Right ventricle myocardium inferior (tissue), 1 donor: ENCODE measurements at regions not wholly inside any gene's neighbourhood (a gene's known extent, or its start where the extent isn't known, plus 50 kb on each side); places are given as distances from the start of the nearest gene placed in this dataset.

Experiments used
- ATAC-seq: fragments of 200-7000 bp; cut with Tn5 transposase; one replicate; pipeline ENCODE4 v1.9.1; 2020; ENCODE audit warnings: mild to moderate bottlenecking, moderate library complexity
- DNase-seq: peaks from one replicate; pipeline ENCODE4 v3.0.0; 2021; ENCODE audit errors: missing footprints
- intact Hi-C: fragments of 100-400 bp; cut with DNase I; formaldehyde crosslinking; loops from one replicate; pipeline ENCODE4 v1.11.0; 2022
- donor health status: DM: no; HTN: yes; CAD: no; lungs with severe emphysema.

GRCh38 chr20:59400708-59401107, 100.3 kb downstream of the EDN3 start:
- ATAC-seq (no peak), DNase-seq (no peak)
- intact Hi-C loops, result loop anchor here (10.0 kb wide), 1 partner anchor 316 kb away; no protein-coding TSS in a partner anchor

- DNase-seq (no peak), ATAC-seq (no peak)
- intact Hi-C loops, result loop anchor here (2.0 to 10.0 kb wide), 2 partner anchors 318 to 536 kb away; no protein-coding TSS in a partner anchor
Measured at GRCh38 chr20:59402681-59403080, 102.3 kb downstream of the EDN3 start.

DNA sequence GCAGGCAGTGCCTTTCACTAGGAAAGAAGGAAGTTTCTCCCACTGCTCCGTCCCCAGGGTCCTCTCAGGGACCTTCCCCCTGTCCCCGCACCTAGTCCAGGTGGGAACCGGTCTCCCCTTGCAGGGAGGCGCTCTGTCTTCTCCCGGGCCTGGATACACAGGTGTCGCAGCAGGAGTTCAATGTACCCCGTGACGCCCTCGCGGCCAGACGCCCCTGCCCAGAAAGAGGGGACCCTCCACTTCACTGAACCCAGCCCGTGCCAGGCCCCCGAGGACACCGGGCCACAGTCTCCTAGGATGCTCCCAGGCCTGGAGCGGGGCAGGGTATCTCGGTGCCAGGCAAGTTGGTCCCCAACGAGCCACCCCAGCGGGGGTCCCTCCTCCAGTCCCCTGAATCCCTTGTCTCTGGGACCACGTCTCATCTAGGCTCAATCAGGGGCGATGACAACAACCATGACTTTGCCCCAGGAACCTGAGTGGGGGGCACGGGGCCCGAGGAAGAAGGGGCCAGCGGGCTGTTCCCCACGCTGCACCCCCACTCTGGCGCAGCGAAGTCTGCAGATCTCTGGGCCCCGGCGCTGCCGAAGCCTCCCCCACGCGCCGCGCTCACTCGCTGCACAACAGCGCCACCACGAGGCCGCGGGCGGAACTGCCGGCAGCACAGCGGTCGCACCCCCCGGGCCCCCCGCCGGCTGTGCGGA, 103.0 kb downstream of the EDN3 start:
- ATAC-seq (no peak), DNase-seq (no peak)
- intact Hi-C loops, result loop anchor here (2.0 to 10.0 kb wide), 2 partner anchors 319 to 537 kb away; no protein-coding TSS in a partner anchor

GRCh38 chr20:59403962-59404314, 103.5 kb downstream of the EDN3 start:
- intact Hi-C loops, result loop anchor here (2.0 to 10.0 kb wide), 2 partner anchors 319 to 537 kb away; no protein-coding TSS in a partner anchor
- ATAC-seq, result no peak

GRCh38 chr20:59404749-59405148, 104.3 kb downstream of the EDN3 start:
- DNase-seq (no peak), ATAC-seq (no peak)
- intact Hi-C loops, result loop anchor here (10.0 kb wide), 1 partner anchor 320 kb away; no protein-coding TSS in a partner anchor

More at GRCh38 chr20:59403962-59404314, 103.5 kb downstream of the EDN3 start:
- DNase-seq, result no peak

DNA sequence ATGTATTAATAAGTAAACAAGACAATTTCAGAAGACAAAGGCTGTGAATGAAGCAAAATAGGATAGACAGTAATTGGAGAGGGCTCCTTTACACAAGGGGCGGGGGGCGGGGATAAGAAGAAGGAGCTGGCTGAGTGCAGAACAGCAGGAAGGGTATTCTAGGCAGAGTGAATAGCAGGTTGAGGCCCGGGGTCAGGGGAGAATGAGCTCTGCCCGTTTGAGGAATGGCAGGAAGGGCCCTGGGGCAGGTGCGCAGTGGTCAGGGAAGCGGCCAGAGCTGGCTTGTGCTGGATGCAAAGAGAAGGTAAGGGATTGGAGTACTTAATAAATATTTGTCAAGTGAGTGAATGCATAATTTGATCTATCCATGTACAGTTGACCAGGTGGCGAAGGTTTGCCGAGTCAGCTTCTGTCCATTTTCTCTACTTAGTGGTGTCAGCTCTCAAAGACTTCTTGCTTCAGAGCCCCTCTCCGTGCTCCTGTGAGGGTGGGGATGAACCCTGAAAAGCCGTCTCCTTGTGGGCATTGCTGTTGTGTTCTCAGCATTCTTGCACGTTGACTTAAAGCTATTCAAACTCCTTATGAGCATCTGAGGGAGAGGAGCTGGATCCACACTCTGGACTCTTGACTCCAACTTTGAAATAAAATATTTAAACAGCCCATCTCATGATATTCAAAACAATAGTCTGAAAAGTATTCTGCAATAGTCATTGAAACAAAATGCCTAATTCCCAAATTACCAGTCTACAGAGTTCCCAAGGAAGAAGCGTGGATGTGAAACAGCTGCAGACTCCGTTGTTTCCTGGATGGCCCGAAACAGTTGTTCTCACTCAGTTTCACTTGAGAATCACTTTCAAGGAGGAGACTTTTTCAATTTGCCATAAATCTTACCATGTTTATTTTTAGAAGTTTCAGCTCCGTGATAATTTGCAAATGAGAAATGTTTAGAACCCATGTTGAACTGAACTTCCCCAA, 105.1 kb downstream of the EDN3 start:
- no peak for ATAC-seq

GRCh38 chr20:59406446-59406845, 106.0 kb downstream of the EDN3 start:
- intact Hi-C loops, result loop anchor here (10.0 kb wide), 1 partner anchor 322 kb away; no protein-coding TSS in a partner anchor

More for the DNA sequence above, 105.1 kb downstream of the EDN3 start:
- intact Hi-C loops, result loop anchor here (10.0 kb wide), 1 partner anchor 321 kb away; no protein-coding TSS in a partner anchor
- DNase-seq, result no peak

DNA sequence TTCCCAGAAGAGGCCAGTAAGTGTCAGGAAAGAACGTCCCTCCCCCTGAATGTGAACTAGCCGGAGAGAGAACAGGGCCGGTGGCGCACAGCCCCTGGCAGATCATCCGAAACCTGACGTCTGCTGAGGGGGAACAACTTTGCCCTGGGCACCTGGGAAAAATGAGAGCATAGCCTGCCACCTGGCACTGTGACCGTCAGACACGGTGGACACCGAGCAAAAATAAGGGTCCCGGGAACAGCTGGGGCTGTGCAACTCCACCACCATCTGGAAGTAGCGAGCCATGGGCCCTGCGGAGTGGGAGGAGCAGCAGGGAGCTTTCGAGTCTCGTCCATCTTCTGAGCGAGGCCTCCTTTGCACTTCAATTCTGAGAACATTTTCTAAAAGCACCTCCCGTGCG, 110.8 kb downstream of the EDN3 start:
- no peak for ATAC-seq
- DNase-seq, result no peak

More at GRCh38 chr20:59406446-59406845, 106.0 kb downstream of the EDN3 start:
- DNase-seq, result no peak
- ATAC-seq, result peak; percentile 86

DNA sequence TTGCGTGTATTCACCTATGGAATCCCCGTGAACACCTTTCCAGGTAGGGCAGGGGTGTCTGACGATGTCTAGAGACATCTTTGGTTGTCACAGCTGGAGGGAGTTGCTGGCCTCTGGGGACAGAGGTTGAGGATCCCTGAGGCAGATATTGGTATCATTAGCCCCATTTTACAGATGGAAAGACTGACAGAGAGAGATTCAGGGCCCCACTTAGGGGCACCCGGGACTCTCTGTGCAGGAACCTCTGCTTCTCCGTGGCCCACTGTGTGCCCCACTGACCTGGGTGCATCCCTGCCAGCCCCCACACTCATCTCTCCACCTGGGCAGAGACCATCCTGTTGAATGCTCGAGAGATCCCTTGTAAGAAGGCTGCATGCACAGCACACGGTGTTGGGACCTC, 111.2 kb downstream of the EDN3 start:
- ATAC-seq, result no peak
- DNase-seq, result no peak
- intact Hi-C loops, result no loop called here

More for the DNA sequence above, 110.8 kb downstream of the EDN3 start:
- intact Hi-C loops, result no loop called here

DNA sequence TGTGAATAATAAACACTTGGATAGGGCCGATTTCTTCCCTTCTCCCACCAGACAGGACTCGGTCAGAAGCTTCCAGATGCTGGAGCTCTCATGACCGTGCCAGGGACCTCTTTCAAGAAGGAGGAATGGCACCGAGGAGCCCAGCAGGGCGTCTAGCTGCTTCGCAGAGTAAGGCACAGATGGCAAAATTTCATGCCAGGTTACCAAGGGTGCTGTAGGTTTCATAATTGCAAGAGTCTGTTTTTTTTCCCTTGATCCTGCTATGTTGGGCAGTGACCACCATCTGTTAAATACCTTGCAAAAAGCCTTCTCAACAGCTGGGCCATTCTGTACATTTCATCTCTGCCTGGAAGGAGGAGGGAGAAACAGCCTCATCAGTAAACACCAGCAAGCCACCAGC, 111.8 kb downstream of the EDN3 start:
- DNase-seq (no peak), ATAC-seq (no peak)
- intact Hi-C loops, result no loop called here

DNA sequence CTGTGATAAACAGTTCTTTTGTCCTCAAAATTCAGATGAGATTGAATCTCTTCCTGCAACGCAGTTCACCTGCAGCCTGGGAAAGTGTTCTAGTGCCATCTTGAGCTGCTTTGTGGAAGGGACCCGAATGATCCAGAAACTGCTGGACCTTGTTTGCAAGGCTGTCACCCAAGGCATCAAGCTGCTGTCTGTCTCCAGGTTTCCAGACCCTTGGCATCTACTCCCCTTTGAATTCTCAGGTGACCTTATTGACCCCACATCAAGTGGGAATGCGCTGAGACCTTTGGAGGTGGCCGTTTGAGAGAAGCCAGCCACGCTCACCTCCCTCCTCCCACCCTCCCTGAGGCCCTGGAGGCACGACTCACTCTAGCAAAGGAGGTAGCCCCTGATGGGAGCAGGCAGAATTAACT, 112.5 kb downstream of the EDN3 start:
- intact Hi-C loops, result no loop called here
- DNase-seq (no peak), ATAC-seq (no peak)

GRCh38 chr20:59413326-59413865, 113.0 kb downstream of the EDN3 start:
- no peak for ATAC-seq
- no peak for DNase-seq
- intact Hi-C loops, result no loop called here

- no peak for DNase-seq
- intact Hi-C loops, result no loop called here
- no peak for ATAC-seq
Measured at GRCh38 chr20:59414936-59415623, 114.7 kb downstream of the EDN3 start.

DNA sequence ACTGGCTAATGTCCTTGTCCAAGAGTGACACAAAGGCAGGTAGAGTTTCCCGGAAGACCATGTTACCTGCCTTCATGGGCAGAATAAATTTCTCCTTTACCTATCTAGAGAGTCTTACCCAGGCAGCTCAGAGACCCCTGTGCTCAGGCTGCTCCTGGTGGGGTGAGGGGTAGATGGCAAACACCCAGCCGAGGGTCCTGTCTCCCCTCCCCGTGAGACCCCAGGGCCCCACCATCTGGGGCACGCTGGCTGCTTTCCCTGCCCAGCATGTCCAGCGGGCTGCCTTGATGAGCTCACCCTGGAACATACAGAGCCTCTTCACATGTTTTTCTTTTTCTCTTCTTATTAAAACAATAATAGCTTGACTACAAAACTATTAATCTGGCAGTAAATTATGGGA, 116.5 kb downstream of the EDN3 start:
- DNase-seq (no peak), ATAC-seq (no peak)
- intact Hi-C loops, result no loop called here

GRCh38 chr20:59421089-59421488, 120.7 kb downstream of the EDN3 start:
- DNase-seq (no peak), ATAC-seq (no peak)
- intact Hi-C loops, result no loop called here

GRCh38 chr20:59421920-59422637, 121.7 kb downstream of the EDN3 start:
- DNase-seq, result no peak
- ATAC-seq, result no peak
- intact Hi-C loops, result no loop called here

DNA sequence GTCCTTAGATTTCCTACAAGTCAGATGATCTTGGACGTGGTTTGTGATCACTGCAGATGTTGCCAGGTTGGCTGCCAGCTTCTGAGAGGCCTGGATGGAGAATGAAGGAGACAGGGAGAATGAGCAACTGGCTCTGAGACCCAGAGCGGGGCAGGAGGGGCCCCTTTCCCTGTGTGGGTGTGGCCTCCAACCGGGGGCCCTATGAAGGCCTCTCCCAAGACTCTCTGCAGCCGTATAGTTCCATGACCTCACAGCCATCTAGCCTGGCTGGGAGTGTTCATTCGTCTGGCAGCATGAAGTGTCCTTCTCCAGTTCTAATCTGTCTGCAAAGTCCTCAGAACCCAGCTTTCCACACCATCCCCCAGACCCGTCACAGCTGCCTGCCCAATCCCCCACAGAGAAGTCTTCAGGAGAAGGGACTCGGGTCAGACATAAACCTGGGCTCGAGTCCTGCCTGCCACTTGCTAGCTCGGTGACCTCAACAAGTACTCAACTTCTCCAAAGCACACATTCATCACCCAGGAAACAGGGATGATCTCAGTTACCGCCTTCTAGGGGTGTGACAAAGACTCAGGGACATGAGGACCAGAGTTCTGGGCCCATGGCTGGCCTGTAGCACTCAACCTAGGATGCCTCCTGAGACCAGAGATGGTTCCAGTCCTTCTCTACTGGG, 122.6 kb downstream of the EDN3 start:
- ATAC-seq (no peak), DNase-seq (no peak)
- intact Hi-C loops, result no loop called here
